ENCODE measurements at regions not wholly inside any gene's neighbourhood (a gene's known extent, or its start where the extent isn't known, plus 50 kb on each side); places are given as distances from the start of the nearest gene placed in this dataset.

- H3K4me1 Mint-ChIP-seq (ENCODE audit: low read depth, unreplicated experiment): peaks cover 16% of the 10 kb centered on the region
- TF ChIP-seq CTCF (IDR thresholded peaks at IDR 0.05; ENCODE audit: insufficient read depth in 1 of 2, low read depth in 1 of 2, low read length in 1 of 2, severe bottlenecking in 1 of 2, unreplicated experiment in 1 of 2): no peak
- no peak for DNase-seq
- H3K36me3 ChIP-seq (ENCODE audit: control insufficient read depth, insufficient read depth, low read length): no peaks in the 10 kb centered on the region
- H3K27me3 ChIP-seq (replicated peaks; ENCODE audit: control insufficient read depth, insufficient read depth, low read length): no peaks in the 10 kb centered on the region
- no peak overlapping the region for H3K4me3 Mint-ChIP-seq (ENCODE audit: unreplicated experiment)
- no peaks in the 10 kb centered on the region for H3K9me3 ChIP-seq
- H3K4me3 ChIP-seq (ENCODE audit: low read depth, low read length): no peak overlapping the region
- H3K9me3 Mint-ChIP-seq (ENCODE audit: unreplicated experiment): no peaks in the 10 kb centered on the region
- BruUV-seq (replicated peaks): no TSS peak
- no peaks in the 10 kb centered on the region for H3K27me3 Mint-ChIP-seq (ENCODE audit: insufficient read depth, unreplicated experiment)
- no peak overlapping the region for H3K27ac Mint-ChIP-seq (ENCODE audit: unreplicated experiment)
- CTCF ChIA-PET: no interaction called here
- H3K36me3 Mint-ChIP-seq (ENCODE audit: insufficient read depth, unreplicated experiment): no peaks in the 10 kb centered on the region
- POLR2A ChIA-PET: no interaction called here
- H3K4me1 ChIP-seq: peaks cover 26% of the 10 kb centered on the region
- intact Hi-C loops (cut with micrococcal nuclease; ENCODE audit: unreplicated experiment): no loop called here
These were observed 246.6 kb upstream of the DYNLRB2 start for GRCh38 chr16:80294172-80294571.

GRCh38 chr16:80288616-80289015 is 252.2 kb upstream of the DYNLRB2 start:
- no peaks in the 10 kb centered on the region for H3K27me3 Mint-ChIP-seq (ENCODE audit: insufficient read depth, unreplicated experiment)
- ChIA-PET POLR2A (no interaction called here), CTCF (no interaction called here)

GRCh38 chr16:80287674-80288073 is 253.1 kb upstream of the DYNLRB2 start:
- no peaks in the 10 kb centered on the region for H3K36me3 Mint-ChIP-seq (ENCODE audit: insufficient read depth, unreplicated experiment)
- H3K27me3 Mint-ChIP-seq (ENCODE audit: insufficient read depth, unreplicated experiment): no peaks in the 10 kb centered on the region
- no peaks in the 10 kb centered on the region for H3K4me1 Mint-ChIP-seq (ENCODE audit: low read depth, unreplicated experiment)
- TF ChIP-seq CTCF (IDR thresholded peaks at IDR 0.05; ENCODE audit: insufficient read depth in 1 of 2, low read depth in 1 of 2, low read length in 1 of 2, severe bottlenecking in 1 of 2, unreplicated experiment in 1 of 2): no peak
- no TSS peak for BruUV-seq (replicated peaks)
- DNase-seq: no peak
- POLR2A ChIA-PET: no interaction called here
- Histone ChIP-seq H3K9me3 (no peaks in the 10 kb centered on the region), H3K27me3 (replicated peaks; ENCODE audit: control insufficient read depth, insufficient read depth, low read length) (no peaks in the 10 kb centered on the region), H3K4me3 (ENCODE audit: low read depth, low read length) (no peak overlapping the region), H3K4me1 (no peaks in the 10 kb centered on the region), H3K36me3 (ENCODE audit: control insufficient read depth, insufficient read depth, low read length) (no peaks in the 10 kb centered on the region)
- H3K9me3 Mint-ChIP-seq (ENCODE audit: unreplicated experiment): peaks cover 7% of the 10 kb centered on the region
- CTCF ChIA-PET: no interaction called here
- H3K4me3 Mint-ChIP-seq (ENCODE audit: unreplicated experiment): no peak overlapping the region
- intact Hi-C loops (cut with micrococcal nuclease; ENCODE audit: unreplicated experiment): no loop called here
- no peak overlapping the region for H3K27ac Mint-ChIP-seq (ENCODE audit: unreplicated experiment)

More at GRCh38 chr16:80288616-80289015, 252.2 kb upstream of the DYNLRB2 start:
- Histone ChIP-seq H3K27me3 (replicated peaks; ENCODE audit: control insufficient read depth, insufficient read depth, low read length) (no peaks in the 10 kb centered on the region), H3K4me1 (no peaks in the 10 kb centered on the region), H3K9me3 (no peaks in the 10 kb centered on the region), H3K4me3 (ENCODE audit: low read depth, low read length) (no peak overlapping the region), H3K36me3 (ENCODE audit: control insufficient read depth, insufficient read depth, low read length) (no peaks in the 10 kb centered on the region)
- H3K4me3 Mint-ChIP-seq (ENCODE audit: unreplicated experiment): no peak overlapping the region
- peaks cover 4% of the 10 kb centered on the region for H3K9me3 Mint-ChIP-seq (ENCODE audit: unreplicated experiment)
- no TSS peak for BruUV-seq (replicated peaks)
- intact Hi-C loops (cut with micrococcal nuclease; ENCODE audit: unreplicated experiment): no loop called here
- H3K27ac Mint-ChIP-seq (ENCODE audit: unreplicated experiment): no peak overlapping the region
- H3K4me1 Mint-ChIP-seq (ENCODE audit: low read depth, unreplicated experiment): no peaks in the 10 kb centered on the region
- DNase-seq: no peak
- no peaks in the 10 kb centered on the region for H3K36me3 Mint-ChIP-seq (ENCODE audit: insufficient read depth, unreplicated experiment)
- no peak for TF ChIP-seq CTCF (IDR thresholded peaks at IDR 0.05; ENCODE audit: insufficient read depth in 1 of 2, low read depth in 1 of 2, low read length in 1 of 2, severe bottlenecking in 1 of 2, unreplicated experiment in 1 of 2)

All from Caco-2 (cell line).